NB4 (cell line): ENCODE measurements at regions not wholly inside any gene's neighbourhood (a gene's known extent, or its start where the extent isn't known, plus 50 kb on each side); places are given as distances from the start of the nearest gene placed in this dataset.

Experiments
- MAX ChIP-seq: IDR thresholded peaks from 2 replicates; pipeline ENCODE4 v1.6.1; 2011; ENCODE audit warnings: low read depth, low read length
- POLR2A ChIP-seq: IDR thresholded peaks from 2 replicates; pipeline ENCODE4 v1.6.1; 2011; ENCODE audit warnings: mild to moderate bottlenecking; ENCODE audit not compliant: insufficient read length; ENCODE audit errors: extremely low read depth
- TF ChIP-seq, protein P1 (sequence below): IDR thresholded peaks from one replicate; pipeline ENCODE4 v1.5.1; 2012; ENCODE audit warnings: low read depth, low read length

DNA sequence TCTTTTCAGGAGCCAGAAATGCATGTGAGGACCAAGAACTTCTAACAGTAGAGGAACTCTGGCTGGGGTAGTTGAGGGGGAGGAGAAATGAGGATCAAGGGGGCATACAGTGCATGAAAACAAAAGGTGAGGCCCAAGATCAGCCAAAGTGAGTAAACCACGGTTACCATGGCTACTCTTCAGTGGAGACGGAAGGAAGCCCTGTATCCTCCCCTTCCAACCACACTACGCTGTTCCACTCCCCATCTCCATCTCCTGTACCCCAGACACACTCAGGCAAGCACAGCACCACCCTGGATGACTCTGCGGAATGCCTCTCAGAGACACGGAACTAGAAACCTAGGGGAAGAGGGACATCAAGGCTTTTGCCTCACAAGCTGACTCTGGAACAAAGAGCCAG, 157.6 kb upstream of the CAMK1G start:
- TF ChIP-seq POLR2A: no peak
- TF ChIP-seq, protein P1, sequence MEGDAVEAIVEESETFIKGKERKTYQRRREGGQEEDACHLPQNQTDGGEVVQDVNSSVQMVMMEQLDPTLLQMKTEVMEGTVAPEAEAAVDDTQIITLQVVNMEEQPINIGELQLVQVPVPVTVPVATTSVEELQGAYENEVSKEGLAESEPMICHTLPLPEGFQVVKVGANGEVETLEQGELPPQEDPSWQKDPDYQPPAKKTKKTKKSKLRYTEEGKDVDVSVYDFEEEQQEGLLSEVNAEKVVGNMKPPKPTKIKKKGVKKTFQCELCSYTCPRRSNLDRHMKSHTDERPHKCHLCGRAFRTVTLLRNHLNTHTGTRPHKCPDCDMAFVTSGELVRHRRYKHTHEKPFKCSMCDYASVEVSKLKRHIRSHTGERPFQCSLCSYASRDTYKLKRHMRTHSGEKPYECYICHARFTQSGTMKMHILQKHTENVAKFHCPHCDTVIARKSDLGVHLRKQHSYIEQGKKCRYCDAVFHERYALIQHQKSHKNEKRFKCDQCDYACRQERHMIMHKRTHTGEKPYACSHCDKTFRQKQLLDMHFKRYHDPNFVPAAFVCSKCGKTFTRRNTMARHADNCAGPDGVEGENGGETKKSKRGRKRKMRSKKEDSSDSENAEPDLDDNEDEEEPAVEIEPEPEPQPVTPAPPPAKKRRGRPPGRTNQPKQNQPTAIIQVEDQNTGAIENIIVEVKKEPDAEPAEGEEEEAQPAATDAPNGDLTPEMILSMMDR: no peak
- TF ChIP-seq MAX: no peak
